Breast epithelium (tissue), 3 donors: ENCODE measurements at regions not wholly inside any gene's neighbourhood (a gene's known extent, or its start where the extent isn't known, plus 50 kb on each side); places are given as distances from the start of the nearest gene placed in this dataset.

Experiments used
- POLR2A ChIP-seq: fragments of 450-650 bp; IDR thresholded peaks from one replicate; pipeline ENCODE4 v1.6.1; 2016; ENCODE audit warnings: antibody characterized with exemption, mild to moderate bottlenecking, moderate library complexity
- POLR2AphosphoS5 ChIP-seq, 3 donors: sonication (generic); formaldehyde crosslinking; IDR thresholded peaks; one replicate each; pipeline ENCODE4 v1.6.1; 2017; ENCODE audit warnings: antibody characterized with exemption in 3 of 3
- TF ChIP-seq, protein P1 (sequence below), 3 donors: fragments of 450-650 bp; IDR thresholded peaks; one replicate each; pipeline ENCODE4 v1.5.1; 2016 to 2017; ENCODE audit warnings: antibody characterized with exemption in 3 of 3, mild to moderate bottlenecking in 3 of 3, moderate library complexity in 3 of 3

DNA sequence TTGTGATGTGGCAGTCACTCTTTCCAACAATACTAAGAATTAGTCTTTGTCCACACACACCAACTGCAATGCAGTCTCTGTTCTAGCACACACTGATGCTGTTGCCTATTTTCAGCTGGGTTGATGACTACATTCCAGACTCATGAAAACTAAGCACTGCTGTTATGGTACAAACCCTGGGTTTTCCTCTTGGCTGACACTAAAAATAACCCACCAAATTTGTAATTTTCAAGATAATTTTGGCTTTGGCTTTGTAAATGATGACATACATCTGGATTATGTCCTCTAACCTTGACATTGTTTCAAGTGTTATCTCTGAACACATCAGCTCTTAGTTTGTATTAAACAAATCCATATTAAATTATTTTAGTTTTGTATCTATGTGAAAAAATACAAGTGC lies 444.8 kb downstream of the PTPRC start:
- TF ChIP-seq, protein P1, sequence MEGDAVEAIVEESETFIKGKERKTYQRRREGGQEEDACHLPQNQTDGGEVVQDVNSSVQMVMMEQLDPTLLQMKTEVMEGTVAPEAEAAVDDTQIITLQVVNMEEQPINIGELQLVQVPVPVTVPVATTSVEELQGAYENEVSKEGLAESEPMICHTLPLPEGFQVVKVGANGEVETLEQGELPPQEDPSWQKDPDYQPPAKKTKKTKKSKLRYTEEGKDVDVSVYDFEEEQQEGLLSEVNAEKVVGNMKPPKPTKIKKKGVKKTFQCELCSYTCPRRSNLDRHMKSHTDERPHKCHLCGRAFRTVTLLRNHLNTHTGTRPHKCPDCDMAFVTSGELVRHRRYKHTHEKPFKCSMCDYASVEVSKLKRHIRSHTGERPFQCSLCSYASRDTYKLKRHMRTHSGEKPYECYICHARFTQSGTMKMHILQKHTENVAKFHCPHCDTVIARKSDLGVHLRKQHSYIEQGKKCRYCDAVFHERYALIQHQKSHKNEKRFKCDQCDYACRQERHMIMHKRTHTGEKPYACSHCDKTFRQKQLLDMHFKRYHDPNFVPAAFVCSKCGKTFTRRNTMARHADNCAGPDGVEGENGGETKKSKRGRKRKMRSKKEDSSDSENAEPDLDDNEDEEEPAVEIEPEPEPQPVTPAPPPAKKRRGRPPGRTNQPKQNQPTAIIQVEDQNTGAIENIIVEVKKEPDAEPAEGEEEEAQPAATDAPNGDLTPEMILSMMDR (IDR thresholded peaks at IDR 0.05) = no peak
- no peak for TF ChIP-seq POLR2A
- no peak for TF ChIP-seq POLR2AphosphoS5 (IDR thresholded peaks at IDR 0.05)
